Activated B cell treated with CpG ODN at 0.5 μM for 24 hours (primary cell): ENCODE measurements at regions not wholly inside any gene's neighbourhood (a gene's known extent, or its start where the extent isn't known, plus 50 kb on each side); places are given as distances from the start of the nearest gene placed in this dataset.

Source experiments
- ATAC-seq: fragments of 200-7000 bp; cut with Tn5 transposase; one replicate; pipeline ENCODE4 v1.10.0; 2021; ENCODE audit warnings: low read depth, mild to moderate bottlenecking, moderate library complexity
- CTCF ChIA-PET: fragments of 350-600 bp; sonication (Branson Sonifier 250); formaldehyde crosslinking; loops from one replicate; lab custom pipeline; 2021; ENCODE audit warnings: antibody characterized with exemption; lab: Charles Lee
- POLR2A ChIA-PET: fragments of 350-600 bp; sonication (Branson Sonifier 250); formaldehyde crosslinking; loops from one replicate; lab custom pipeline; 2021; ENCODE audit warnings: antibody characterized with exemption; lab: Charles Lee
- DNase-seq: peaks from one replicate; pipeline ENCODE4 v3.0.0; 2022
- H3K27ac Mint-ChIP-seq: one replicate; pipeline ENCODE4 v1.8.0; 2020; ENCODE audit warnings: mixed read lengths
- H3K27me3 Mint-ChIP-seq: one replicate; pipeline ENCODE4 v1.8.0; 2021; ENCODE audit warnings: mixed read lengths
- H3K36me3 Mint-ChIP-seq: one replicate; pipeline ENCODE4 v1.8.0; 2021; ENCODE audit warnings: low read depth, mixed read lengths
- H3K4me1 Mint-ChIP-seq: one replicate; pipeline ENCODE4 v1.8.0; 2021; ENCODE audit warnings: mixed read lengths
- H3K4me3 Mint-ChIP-seq: one replicate; pipeline ENCODE4 v1.8.0; 2020; ENCODE audit warnings: mild to moderate bottlenecking, mixed read lengths
- H3K9me3 Mint-ChIP-seq: one replicate; pipeline ENCODE4 v1.8.0; 2020; ENCODE audit warnings: mixed read lengths
- intact Hi-C: fragments of 100-400 bp; cut with micrococcal nuclease; formaldehyde crosslinking; loops from one replicate; pipeline ENCODE4 v1.15.1; 2024
- TF ChIP-seq, protein P1 (sequence below): fragments of 200-600 bp; IDR thresholded peaks from one replicate; pipeline ENCODE4 v1.8.0; 2022; ENCODE audit warnings: antibody characterized with exemption, mild to moderate bottlenecking

DNA sequence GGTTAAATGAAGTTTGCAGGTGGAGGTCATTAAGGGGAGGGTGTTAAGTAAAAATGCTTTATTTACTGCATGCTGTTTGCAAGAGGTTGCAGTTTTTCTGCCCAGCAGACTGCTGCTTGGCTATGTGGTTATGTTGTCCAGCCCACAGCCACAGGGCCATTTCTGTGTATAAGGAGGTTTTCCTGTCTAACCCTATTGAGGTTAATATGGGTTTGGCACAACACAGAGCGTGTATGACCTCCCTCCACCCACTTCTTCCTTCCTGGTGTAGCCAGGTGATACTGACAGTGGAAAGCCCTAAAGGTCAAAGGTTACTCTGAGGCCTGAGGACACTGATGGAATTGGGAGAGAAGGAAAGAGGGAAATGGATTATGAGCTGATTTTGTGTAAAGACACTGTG lies 253.7 kb upstream of the PWP1 start:
- TF ChIP-seq, protein P1, sequence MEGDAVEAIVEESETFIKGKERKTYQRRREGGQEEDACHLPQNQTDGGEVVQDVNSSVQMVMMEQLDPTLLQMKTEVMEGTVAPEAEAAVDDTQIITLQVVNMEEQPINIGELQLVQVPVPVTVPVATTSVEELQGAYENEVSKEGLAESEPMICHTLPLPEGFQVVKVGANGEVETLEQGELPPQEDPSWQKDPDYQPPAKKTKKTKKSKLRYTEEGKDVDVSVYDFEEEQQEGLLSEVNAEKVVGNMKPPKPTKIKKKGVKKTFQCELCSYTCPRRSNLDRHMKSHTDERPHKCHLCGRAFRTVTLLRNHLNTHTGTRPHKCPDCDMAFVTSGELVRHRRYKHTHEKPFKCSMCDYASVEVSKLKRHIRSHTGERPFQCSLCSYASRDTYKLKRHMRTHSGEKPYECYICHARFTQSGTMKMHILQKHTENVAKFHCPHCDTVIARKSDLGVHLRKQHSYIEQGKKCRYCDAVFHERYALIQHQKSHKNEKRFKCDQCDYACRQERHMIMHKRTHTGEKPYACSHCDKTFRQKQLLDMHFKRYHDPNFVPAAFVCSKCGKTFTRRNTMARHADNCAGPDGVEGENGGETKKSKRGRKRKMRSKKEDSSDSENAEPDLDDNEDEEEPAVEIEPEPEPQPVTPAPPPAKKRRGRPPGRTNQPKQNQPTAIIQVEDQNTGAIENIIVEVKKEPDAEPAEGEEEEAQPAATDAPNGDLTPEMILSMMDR, result no peak
- ChIA-PET CTCF (no interaction called here), POLR2A (no interaction called here)
- H3K9me3 Mint-ChIP-seq, result no peaks in the 10 kb centered on the region
- no peak for DNase-seq
- H3K4me3 Mint-ChIP-seq, result no peak overlapping the region
- intact Hi-C loops, result no loop called here
- no peaks in the 10 kb centered on the region for H3K27me3 Mint-ChIP-seq
- ATAC-seq, result no peak
- H3K27ac Mint-ChIP-seq, result no peak overlapping the region
- no peaks in the 10 kb centered on the region for H3K4me1 Mint-ChIP-seq
- no peaks in the 10 kb centered on the region for H3K36me3 Mint-ChIP-seq

DNA sequence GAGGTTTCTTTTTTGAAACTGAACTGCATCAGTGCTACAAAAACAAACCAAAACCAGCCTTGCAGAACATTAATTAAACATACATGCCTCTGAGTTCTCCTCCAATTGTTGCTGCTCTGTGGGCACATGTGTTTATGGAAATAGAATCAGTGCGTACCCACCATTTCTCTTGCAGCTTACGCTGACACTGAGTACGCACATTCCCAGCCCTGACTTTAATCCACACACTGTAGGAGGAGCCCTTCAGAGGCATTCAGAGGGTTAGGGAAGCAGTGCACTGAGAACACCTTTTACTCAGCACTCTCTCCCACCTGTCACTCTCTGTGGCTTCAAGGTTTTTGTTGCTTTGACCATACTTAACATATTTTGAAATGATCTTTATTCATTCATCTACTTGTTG lies 250.5 kb upstream of the PWP1 start:
- TF ChIP-seq, protein P1, result no peak
- intact Hi-C loops, result no loop called here
- Mint-ChIP-seq H3K36me3 (no peaks in the 10 kb centered on the region), H3K27me3 (no peaks in the 10 kb centered on the region), H3K4me3 (no peak overlapping the region), H3K4me1 (no peaks in the 10 kb centered on the region), H3K9me3 (no peaks in the 10 kb centered on the region), H3K27ac (no peak overlapping the region)
- DNase-seq, result no peak
- ChIA-PET POLR2A (no interaction called here), CTCF (no interaction called here)
- ATAC-seq, result no peak

DNA sequence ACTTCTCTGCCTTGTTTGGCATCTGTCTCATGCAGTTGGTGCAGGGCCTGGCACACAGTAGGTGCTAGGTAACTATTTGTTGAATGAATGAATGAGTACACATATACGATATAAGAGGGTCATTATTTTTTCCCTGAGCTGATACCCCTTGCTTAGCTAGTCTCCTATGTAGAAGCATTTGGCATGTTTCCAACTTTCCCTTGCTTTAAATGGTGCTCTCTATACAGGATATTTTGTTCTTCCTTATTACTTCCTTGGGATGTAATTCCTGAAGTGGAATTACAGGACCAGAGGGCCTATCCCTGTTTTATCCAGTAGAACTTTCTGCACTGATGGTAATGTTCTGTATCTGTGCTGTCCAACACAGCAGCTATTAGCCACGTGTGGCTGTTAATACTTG lies 250.1 kb upstream of the PWP1 start:
- H3K4me1 Mint-ChIP-seq, result no peaks in the 10 kb centered on the region
- DNase-seq, result no peak
- TF ChIP-seq, protein P1, result no peak
- no peaks in the 10 kb centered on the region for H3K36me3 Mint-ChIP-seq
- CTCF ChIA-PET, result no interaction called here
- intact Hi-C loops, result no loop called here
- H3K27me3 Mint-ChIP-seq, result peaks cover 1% of the 10 kb centered on the region
- no peak overlapping the region for H3K4me3 Mint-ChIP-seq
- no peak for ATAC-seq
- H3K9me3 Mint-ChIP-seq, result no peaks in the 10 kb centered on the region
- no peak overlapping the region for H3K27ac Mint-ChIP-seq
- POLR2A ChIA-PET, result no interaction called here

DNA sequence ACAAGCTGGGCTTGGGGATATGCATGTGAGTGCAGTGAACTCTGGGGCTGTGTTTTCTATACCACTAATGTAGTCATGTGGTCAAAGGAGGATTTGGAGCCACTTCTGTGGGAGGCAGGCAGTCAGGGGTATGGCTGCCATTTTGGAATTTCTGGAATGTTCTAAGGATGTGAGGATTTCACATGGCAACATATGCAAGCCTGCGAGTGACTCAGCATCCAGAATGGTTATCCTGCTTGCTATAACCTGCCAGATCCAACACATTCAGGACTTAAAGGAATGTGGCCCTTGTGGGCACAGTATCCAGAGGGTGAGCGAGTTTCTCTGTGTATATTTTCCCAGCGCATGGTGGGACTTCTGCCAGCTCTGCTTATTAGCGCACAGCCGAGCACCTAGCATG lies 249.2 kb upstream of the PWP1 start:
- ATAC-seq (no peak), DNase-seq (no peak)
- peaks cover 2% of the 10 kb centered on the region for H3K27me3 Mint-ChIP-seq
- no peaks in the 10 kb centered on the region for H3K36me3 Mint-ChIP-seq
- no peak overlapping the region for H3K4me3 Mint-ChIP-seq
- ChIA-PET CTCF (no interaction called here), POLR2A (no interaction called here)
- no peaks in the 10 kb centered on the region for H3K4me1 Mint-ChIP-seq
- no peak overlapping the region for H3K27ac Mint-ChIP-seq
- intact Hi-C loops, result no loop called here
- TF ChIP-seq, protein P1, result no peak
- no peaks in the 10 kb centered on the region for H3K9me3 Mint-ChIP-seq

GRCh38 chr12:107436836-107437235 lies 248.8 kb upstream of the PWP1 start:
- intact Hi-C loops, result no loop called here
- DNase-seq (no peak), ATAC-seq (no peak)
- no peaks in the 10 kb centered on the region for H3K4me1 Mint-ChIP-seq
- no peak overlapping the region for H3K4me3 Mint-ChIP-seq
- no peaks in the 10 kb centered on the region for H3K36me3 Mint-ChIP-seq
- ChIA-PET POLR2A (no interaction called here), CTCF (no interaction called here)
- H3K9me3 Mint-ChIP-seq, result no peaks in the 10 kb centered on the region
- TF ChIP-seq, protein P1, result no peak
- H3K27me3 Mint-ChIP-seq, result peaks cover 2% of the 10 kb centered on the region
- H3K27ac Mint-ChIP-seq, result no peak overlapping the region
